GM20000 (cell line): ENCODE measurements at regions not wholly inside any gene's neighbourhood (a gene's known extent, or its start where the extent isn't known, plus 50 kb on each side); places are given as distances from the start of the nearest gene placed in this dataset.
A peak's percentile ranks its signal among the peaks of the same experiment; 100 is the strongest.

ENCODE experiments used
- DNase-seq: peaks from one replicate; pipeline ENCODE4 v3.0.0; 2012; ENCODE audit warnings: low spot score
- CTCF ChIP-seq: IDR thresholded peaks from 2 replicates; pipeline ENCODE4 v1.5.1; 2012; ENCODE audit warnings: mild to moderate bottlenecking, control low read depth; ENCODE audit errors: extremely low read depth, missing control alignments

- no peak for TF ChIP-seq CTCF
- no peak for DNase-seq
Observed at GRCh38 chr6:9543649-9544048, 871.2 kb downstream of the TFAP2A start.

- peak; percentile 41 for DNase-seq
- peak; percentile 45 for TF ChIP-seq CTCF
Observed at GRCh38 chr6:9540534-9541126, 874.2 kb downstream of the TFAP2A start.

- no peak for DNase-seq
- no peak for TF ChIP-seq CTCF
Observed at GRCh38 chr6:9540126-9540525, 874.7 kb downstream of the TFAP2A start.

- DNase-seq: no peak
- no peak for TF ChIP-seq CTCF
Observed at GRCh38 chr6:9539231-9539755, 875.6 kb downstream of the TFAP2A start.

GRCh38 chr6:9537381-9537780 is 877.5 kb downstream of the TFAP2A start:
- no peak for DNase-seq
- TF ChIP-seq CTCF: no peak

- TF ChIP-seq CTCF: no peak
- DNase-seq: no peak
Observed at GRCh38 chr6:9535106-9535505, 879.8 kb downstream of the TFAP2A start.

GRCh38 chr6:9532621-9533557 is 882.0 kb downstream of the TFAP2A start:
- TF ChIP-seq CTCF: no peak
- DNase-seq: no peak
